Uterus (tissue), 3 donors: ENCODE measurements at regions not wholly inside any gene's neighbourhood (a gene's known extent, or its start where the extent isn't known, plus 50 kb on each side); places are given as distances from the start of the nearest gene placed in this dataset.

Experiments used
- DNase-seq, 2 donors: peaks; one replicate each; pipeline ENCODE4 v3.0.0-alpha.2; 2019 to 2020
- H3K27ac ChIP-seq, 2 donors: fragments of 200-600 bp; sonication (generic); 1 replicate in 1 of 2; 2 replicates in 1 of 2; pipeline ENCODE4 v1.5.1; 2016 to 2018
- H3K27me3 ChIP-seq, 2 donors: fragments of 200-600 bp; sonication (generic); one replicate each; pipeline ENCODE4 v1.5.1; 2018 to 2019; ENCODE audit warnings: control low read depth in 1 of 2
- H3K36me3 ChIP-seq, 2 donors: fragments of 200-600 bp; sonication (generic); one replicate each; pipeline ENCODE4 v1.5.1; 2019; ENCODE audit warnings: control low read depth in 1 of 2
- H3K4me1 ChIP-seq, 2 donors: fragments of 200-600 bp; sonication (generic); one replicate each; pipeline ENCODE4 v1.5.1; 2018 to 2019; ENCODE audit warnings: control low read depth in 1 of 2
- H3K4me3 ChIP-seq, 2 donors: fragments of 200-600 bp; sonication (generic); 1 replicate in 1 of 2; 2 replicates in 1 of 2; pipeline ENCODE4 v1.5.1; 2018 to 2019; ENCODE audit warnings: mild to moderate bottlenecking in 1 of 2
- H3K9me3 ChIP-seq, 2 donors: fragments of 200-600 bp; sonication (generic); one replicate each; pipeline ENCODE4 v1.5.1; 2019; ENCODE audit warnings: control low read depth in 1 of 2
- CTCF ChIP-seq, 4 experiments: fragments of 200-600 bp in 2 of 4; fragments of 450-650 bp in 2 of 4; sonication (generic) in 2 of 4; IDR thresholded peaks; one replicate each; pipeline ENCODE4 v1.5.1; 2016 to 2019; ENCODE audit warnings: antibody characterized with exemption in 4 of 4, mild to moderate bottlenecking in 2 of 4, moderate library complexity in 1 of 4
- POLR2A ChIP-seq, 2 donors: fragments of 450-650 bp; IDR thresholded peaks; one replicate each; pipeline ENCODE4 v1.6.1; 2016; ENCODE audit warnings: antibody characterized with exemption in 2 of 2, mild to moderate bottlenecking in 1 of 2, moderate library complexity in 1 of 2
- intact Hi-C: fragments of 100-400 bp; cut with DNase I; formaldehyde crosslinking; loops from one replicate; pipeline ENCODE4 v1.15.1; 2023; ENCODE audit warnings: low total_unique reads
- donor health status: DM: yes; HTN: yes; CAD: no.

- DNase-seq = no peak
- H3K9me3 ChIP-seq = no peaks in the 10 kb centered on the region
- no peak overlapping the region for H3K4me3 ChIP-seq
- intact Hi-C loops = no loop called here
- H3K36me3 ChIP-seq = no peaks in the 10 kb centered on the region
- no peaks in the 10 kb centered on the region for H3K27me3 ChIP-seq
- H3K27ac ChIP-seq = no peak overlapping the region
- TF ChIP-seq POLR2A (IDR thresholded peaks at IDR 0.05) (no peak), CTCF (IDR thresholded peaks at IDR 0.05) (no peak)
- no peaks in the 10 kb centered on the region for H3K4me1 ChIP-seq
Observed at GRCh38 chr2:239778042-239778851, 246.9 kb downstream of the NDUFA10 start.

GRCh38 chr2:239777219-239777618, 247.9 kb downstream of the NDUFA10 start:
- H3K36me3 ChIP-seq = no peaks in the 10 kb centered on the region
- no peaks in the 10 kb centered on the region for H3K4me1 ChIP-seq
- no peak overlapping the region for H3K4me3 ChIP-seq
- no peak overlapping the region for H3K27ac ChIP-seq
- TF ChIP-seq POLR2A (IDR thresholded peaks at IDR 0.05) (no peak), CTCF (IDR thresholded peaks at IDR 0.05) (no peak)
- no peaks in the 10 kb centered on the region for H3K9me3 ChIP-seq
- intact Hi-C loops = no loop called here
- DNase-seq = no peak
- H3K27me3 ChIP-seq = no peaks in the 10 kb centered on the region

GRCh38 chr2:239776436-239777005, 248.6 kb downstream of the NDUFA10 start:
- H3K36me3 ChIP-seq = no peaks in the 10 kb centered on the region
- H3K27me3 ChIP-seq = no peaks in the 10 kb centered on the region
- no peaks in the 10 kb centered on the region for H3K4me1 ChIP-seq
- TF ChIP-seq CTCF (IDR thresholded peaks at IDR 0.05) = no peak
- no peak for TF ChIP-seq POLR2A (IDR thresholded peaks at IDR 0.05)
- H3K9me3 ChIP-seq = no peaks in the 10 kb centered on the region
- no peak overlapping the region for H3K27ac ChIP-seq
- intact Hi-C loops = no loop called here
- no peak overlapping the region for H3K4me3 ChIP-seq
- DNase-seq = no peak

- H3K4me3 ChIP-seq = no peak overlapping the region
- no peaks in the 10 kb centered on the region for H3K27me3 ChIP-seq
- TF ChIP-seq CTCF (IDR thresholded peaks at IDR 0.05) (no peak), POLR2A (IDR thresholded peaks at IDR 0.05) (no peak)
- no peaks in the 10 kb centered on the region for H3K9me3 ChIP-seq
- no peak overlapping the region for H3K27ac ChIP-seq
- H3K36me3 ChIP-seq = no peaks in the 10 kb centered on the region
- intact Hi-C loops = no loop called here
- no peak for DNase-seq
- H3K4me1 ChIP-seq = no peaks in the 10 kb centered on the region
Observed at GRCh38 chr2:239775623-239776435, 249.3 kb downstream of the NDUFA10 start.
